Activated B cell treated with CpG ODN at 0.5 μM for 24 hours (primary cell): ENCODE measurements at regions not wholly inside any gene's neighbourhood (a gene's known extent, or its start where the extent isn't known, plus 50 kb on each side); places are given as distances from the start of the nearest gene placed in this dataset.

Source experiments
- ATAC-seq: fragments of 200-7000 bp; cut with Tn5 transposase; one replicate; pipeline ENCODE4 v1.10.0; 2021; ENCODE audit warnings: low read depth, mild to moderate bottlenecking, moderate library complexity
- CTCF ChIA-PET: fragments of 350-600 bp; sonication (Branson Sonifier 250); formaldehyde crosslinking; loops from one replicate; lab custom pipeline; 2021; ENCODE audit warnings: antibody characterized with exemption; lab: Charles Lee
- POLR2A ChIA-PET: fragments of 350-600 bp; sonication (Branson Sonifier 250); formaldehyde crosslinking; loops from one replicate; lab custom pipeline; 2021; ENCODE audit warnings: antibody characterized with exemption; lab: Charles Lee
- DNase-seq: peaks from one replicate; pipeline ENCODE4 v3.0.0; 2022
- H3K27ac Mint-ChIP-seq: one replicate; pipeline ENCODE4 v1.8.0; 2020; ENCODE audit warnings: mixed read lengths
- H3K27me3 Mint-ChIP-seq: one replicate; pipeline ENCODE4 v1.8.0; 2021; ENCODE audit warnings: mixed read lengths
- H3K36me3 Mint-ChIP-seq: one replicate; pipeline ENCODE4 v1.8.0; 2021; ENCODE audit warnings: low read depth, mixed read lengths
- H3K4me1 Mint-ChIP-seq: one replicate; pipeline ENCODE4 v1.8.0; 2021; ENCODE audit warnings: mixed read lengths
- H3K4me3 Mint-ChIP-seq: one replicate; pipeline ENCODE4 v1.8.0; 2020; ENCODE audit warnings: mild to moderate bottlenecking, mixed read lengths
- H3K9me3 Mint-ChIP-seq: one replicate; pipeline ENCODE4 v1.8.0; 2020; ENCODE audit warnings: mixed read lengths
- intact Hi-C: fragments of 100-400 bp; cut with micrococcal nuclease; formaldehyde crosslinking; loops from one replicate; pipeline ENCODE4 v1.15.1; 2024
- TF ChIP-seq, protein P1 (sequence below): fragments of 200-600 bp; IDR thresholded peaks from one replicate; pipeline ENCODE4 v1.8.0; 2022; ENCODE audit warnings: antibody characterized with exemption, mild to moderate bottlenecking

DNA sequence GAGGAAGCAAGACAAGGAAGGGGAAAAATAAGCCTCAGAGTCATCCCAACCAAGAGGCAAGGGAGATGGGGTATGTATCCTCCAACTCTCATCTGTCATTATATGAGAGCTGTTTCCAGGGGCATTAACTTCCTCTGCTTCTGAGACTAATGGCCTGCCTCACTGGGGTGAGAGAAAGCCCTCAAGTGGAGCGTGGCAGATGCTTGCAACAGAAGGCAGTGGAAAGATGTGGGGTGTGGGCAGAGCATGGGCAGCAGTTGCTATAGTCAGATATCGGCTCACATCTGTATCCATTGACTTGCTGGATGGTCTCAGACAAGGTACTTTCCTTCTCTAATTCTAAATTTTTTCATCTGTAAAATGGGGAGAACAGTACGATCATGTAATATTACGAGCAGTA lies 81.7 kb upstream of the PLCL2 start:
- DNase-seq (no peak), ATAC-seq (peak; percentile 42)
- ChIA-PET POLR2A (no interaction called here), CTCF (interaction anchor here (1.4 kb wide), 1 partner anchor 82 kb away, joined by 6 read pairs; the partner anchor contains the start of gene PLCL2)
- Mint-ChIP-seq H3K36me3 (no peaks in the 10 kb centered on the region), H3K27ac (peak overlapping the region; percentile 71), H3K4me3 (no peak overlapping the region), H3K27me3 (no peaks in the 10 kb centered on the region), H3K9me3 (no peaks in the 10 kb centered on the region), H3K4me1 (peaks cover 34% of the 10 kb centered on the region)
- intact Hi-C loops = no loop called here
- TF ChIP-seq, protein P1, sequence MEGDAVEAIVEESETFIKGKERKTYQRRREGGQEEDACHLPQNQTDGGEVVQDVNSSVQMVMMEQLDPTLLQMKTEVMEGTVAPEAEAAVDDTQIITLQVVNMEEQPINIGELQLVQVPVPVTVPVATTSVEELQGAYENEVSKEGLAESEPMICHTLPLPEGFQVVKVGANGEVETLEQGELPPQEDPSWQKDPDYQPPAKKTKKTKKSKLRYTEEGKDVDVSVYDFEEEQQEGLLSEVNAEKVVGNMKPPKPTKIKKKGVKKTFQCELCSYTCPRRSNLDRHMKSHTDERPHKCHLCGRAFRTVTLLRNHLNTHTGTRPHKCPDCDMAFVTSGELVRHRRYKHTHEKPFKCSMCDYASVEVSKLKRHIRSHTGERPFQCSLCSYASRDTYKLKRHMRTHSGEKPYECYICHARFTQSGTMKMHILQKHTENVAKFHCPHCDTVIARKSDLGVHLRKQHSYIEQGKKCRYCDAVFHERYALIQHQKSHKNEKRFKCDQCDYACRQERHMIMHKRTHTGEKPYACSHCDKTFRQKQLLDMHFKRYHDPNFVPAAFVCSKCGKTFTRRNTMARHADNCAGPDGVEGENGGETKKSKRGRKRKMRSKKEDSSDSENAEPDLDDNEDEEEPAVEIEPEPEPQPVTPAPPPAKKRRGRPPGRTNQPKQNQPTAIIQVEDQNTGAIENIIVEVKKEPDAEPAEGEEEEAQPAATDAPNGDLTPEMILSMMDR = no peak

DNA sequence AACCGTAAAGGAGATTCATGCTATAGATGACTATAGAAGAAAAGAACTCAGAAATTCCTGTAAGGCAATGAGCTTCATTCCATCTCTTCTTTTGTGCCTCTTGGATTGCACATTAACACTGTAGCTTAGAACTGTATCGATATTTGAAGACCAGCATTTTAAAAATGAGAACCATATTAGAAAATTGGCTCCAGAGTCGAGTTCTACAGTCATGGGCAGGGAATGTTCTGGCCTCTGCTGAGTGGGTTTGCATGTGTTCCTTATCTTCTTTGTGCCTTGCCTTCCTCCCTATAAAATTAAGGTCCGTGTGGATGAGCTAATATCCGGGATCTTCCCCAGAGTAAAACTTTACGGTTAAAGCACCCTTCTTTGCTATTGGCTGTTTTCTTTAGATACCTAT lies 77.4 kb upstream of the PLCL2 start:
- Mint-ChIP-seq H3K9me3 (no peaks in the 10 kb centered on the region), H3K27ac (no peak overlapping the region), H3K4me3 (no peak overlapping the region), H3K36me3 (no peaks in the 10 kb centered on the region), H3K27me3 (no peaks in the 10 kb centered on the region), H3K4me1 (peaks cover 8% of the 10 kb centered on the region)
- TF ChIP-seq, protein P1 = no peak
- intact Hi-C loops = no loop called here
- ATAC-seq = no peak
- ChIA-PET POLR2A (no interaction called here), CTCF (no interaction called here)
- no peak for DNase-seq

DNA sequence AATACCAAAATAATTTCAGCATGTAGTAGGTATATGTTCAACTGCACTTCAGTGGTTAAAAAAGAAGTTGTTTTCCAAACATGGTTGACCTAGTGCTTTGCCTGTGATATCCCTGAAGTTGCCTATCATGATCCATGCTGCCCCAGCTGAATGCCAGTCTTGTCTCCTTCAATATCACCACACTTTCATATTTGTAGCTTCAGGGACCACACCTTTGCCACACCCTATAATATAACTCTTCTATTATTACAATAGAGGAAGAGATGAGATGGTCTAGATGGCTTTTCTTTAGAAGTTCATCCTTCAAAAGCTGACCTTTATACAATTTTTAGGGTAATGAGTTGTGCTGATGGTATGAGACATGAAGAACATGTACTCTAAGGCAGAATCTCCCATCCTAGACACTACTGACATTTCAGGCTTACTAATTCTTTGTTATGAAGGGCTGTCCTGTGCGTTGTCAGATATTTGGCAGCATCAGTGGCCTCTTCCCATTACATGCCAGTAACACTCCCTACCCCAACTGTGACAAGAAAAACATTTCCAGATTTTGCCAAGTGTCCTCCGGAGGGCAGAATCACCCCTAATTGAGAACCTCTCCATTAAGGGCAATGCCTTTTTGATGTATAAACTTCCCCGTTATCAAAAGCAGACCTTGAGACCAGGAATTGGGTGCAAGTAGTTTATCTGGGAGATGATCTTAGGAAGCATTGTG lies 76.2 kb upstream of the PLCL2 start:
- Mint-ChIP-seq H3K9me3 (no peaks in the 10 kb centered on the region), H3K36me3 (no peaks in the 10 kb centered on the region), H3K4me3 (no peak overlapping the region), H3K27me3 (no peaks in the 10 kb centered on the region), H3K27ac (no peak overlapping the region), H3K4me1 (no peaks in the 10 kb centered on the region)
- DNase-seq = no peak
- ATAC-seq = no peak
- ChIA-PET CTCF (interaction anchor here (1.7 kb wide), 1 partner anchor 224 kb away, joined by 3 read pairs; no protein-coding TSS in a partner anchor), POLR2A (no interaction called here)
- intact Hi-C loops = loop anchor here (2.0 kb wide), 1 partner anchor 14 kb away; no protein-coding TSS in a partner anchor
- TF ChIP-seq, protein P1 = no peak

DNA sequence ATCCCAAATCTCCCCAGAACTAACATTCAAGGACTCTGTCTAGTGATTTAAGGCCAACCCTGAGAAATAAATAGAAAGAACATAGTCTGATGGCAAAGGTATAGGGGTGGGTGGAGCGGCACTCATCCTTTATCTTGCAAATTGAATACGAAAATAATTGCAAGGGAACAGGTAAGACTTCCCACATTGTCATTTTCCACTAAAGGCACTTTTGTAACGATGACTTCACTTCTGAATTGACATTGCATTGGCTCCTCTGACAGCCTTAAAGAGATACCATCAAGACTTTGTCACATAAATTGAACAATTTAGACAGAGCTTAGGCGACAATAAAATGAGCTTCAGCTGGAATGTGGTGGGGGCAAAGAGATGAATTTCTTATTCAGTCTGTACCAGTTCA lies 75.3 kb upstream of the PLCL2 start:
- H3K27me3 Mint-ChIP-seq = no peaks in the 10 kb centered on the region
- H3K9me3 Mint-ChIP-seq = no peaks in the 10 kb centered on the region
- DNase-seq (no peak), ATAC-seq (no peak)
- H3K4me1 Mint-ChIP-seq = no peaks in the 10 kb centered on the region
- ChIA-PET POLR2A (no interaction called here), CTCF (interaction anchor here (1.7 kb wide), 1 partner anchor 223 kb away, joined by 3 read pairs; no protein-coding TSS in a partner anchor)
- TF ChIP-seq, protein P1 = no peak
- H3K27ac Mint-ChIP-seq = no peak overlapping the region
- no peaks in the 10 kb centered on the region for H3K36me3 Mint-ChIP-seq
- intact Hi-C loops = loop anchor here (2.0 kb wide), 1 partner anchor 13 kb away; no protein-coding TSS in a partner anchor
- H3K4me3 Mint-ChIP-seq = no peak overlapping the region

DNA sequence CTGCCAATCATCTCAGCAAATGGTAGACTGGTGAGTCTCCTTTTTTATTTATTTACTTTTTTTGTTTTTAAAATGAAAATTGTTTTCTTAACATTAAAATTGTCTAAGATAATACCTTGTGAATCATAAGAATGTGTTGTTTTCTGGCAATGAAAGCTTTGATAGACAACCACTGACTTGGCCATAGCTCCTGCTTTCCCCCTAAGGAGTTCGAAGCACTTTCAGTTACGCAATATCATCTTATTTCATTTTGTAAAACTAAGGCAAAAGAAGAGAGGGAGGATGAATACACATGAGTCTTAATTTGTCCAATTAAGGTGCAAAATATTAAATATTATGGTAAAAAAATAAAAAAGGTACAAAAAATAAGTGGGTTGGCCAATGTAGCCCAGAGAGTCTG lies 74.8 kb upstream of the PLCL2 start:
- CTCF ChIA-PET = no interaction called here

More for the DNA sequence above, 74.8 kb upstream of the PLCL2 start:
- Mint-ChIP-seq H3K36me3 (no peaks in the 10 kb centered on the region), H3K4me3 (no peak overlapping the region), H3K4me1 (no peaks in the 10 kb centered on the region), H3K27me3 (no peaks in the 10 kb centered on the region), H3K27ac (no peak overlapping the region), H3K9me3 (no peaks in the 10 kb centered on the region)
- DNase-seq = no peak
- ATAC-seq = no peak
- TF ChIP-seq, protein P1 = no peak
- intact Hi-C loops = loop anchor here (2.0 to 10.0 kb wide), 2 partner anchors 13 to 585 kb away; no protein-coding TSS in a partner anchor
- POLR2A ChIA-PET = no interaction called here
